ENCODE measurements at regions not wholly inside any gene's neighbourhood (a gene's known extent, or its start where the extent isn't known, plus 50 kb on each side); places are given as distances from the start of the nearest gene placed in this dataset.

DNA sequence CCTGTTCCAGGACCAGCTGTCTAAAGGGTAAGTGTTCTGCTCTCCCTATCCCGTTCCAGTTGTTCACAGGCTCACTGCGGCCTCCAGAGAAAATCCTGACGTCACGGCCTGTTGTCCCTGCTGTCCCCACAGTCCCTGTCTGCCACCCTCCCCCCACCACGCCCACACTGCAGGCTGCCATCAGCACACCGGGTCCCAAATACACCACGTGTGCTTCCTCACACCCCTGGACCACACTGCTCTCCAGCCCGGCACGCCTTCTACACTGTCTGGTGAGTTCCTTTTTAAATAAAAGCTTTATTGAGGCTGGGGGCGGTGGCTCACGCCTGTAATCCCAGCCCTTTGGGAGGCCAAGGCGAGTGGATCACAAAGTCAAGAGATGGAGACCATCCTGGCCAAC lies 88.3 kb upstream of the RUFY1 start:
- Histone ChIP-seq H3K79me2 (ENCODE audit: insufficient read depth, low read length) (no peaks in the 10 kb centered on the region), H3K9me3 (replicated peaks in 1 of 2; ENCODE audit: control insufficient read depth in 1 of 2, insufficient read depth in 1 of 2, low read length in 2 of 2) (peaks cover 0 to under 1% of the 10 kb centered on the region in 2 donors), H4K20me1 (ENCODE audit: insufficient read depth, low read length) (no peaks in the 10 kb centered on the region), H3K4me3 (replicated peaks in 1 of 3; ENCODE audit: low read depth in 2 of 3, low read length in 3 of 3) (no peak overlapping the region), H3K4me1 (ENCODE audit: control insufficient read depth in 1 of 2, insufficient read depth in 2 of 2, low read length in 2 of 2) (no peaks in the 10 kb centered on the region), H2AFZ (ENCODE audit: insufficient read depth, low read depth, low read length, poor library complexity, severe bottlenecking) (no peak overlapping the region), H3K36me3 (replicated peaks in 1 of 2; ENCODE audit: control insufficient read depth in 1 of 2, insufficient read depth in 2 of 2, low read length in 2 of 2) (no peaks in the 10 kb centered on the region), H3K27me3 (ENCODE audit: control insufficient read depth in 2 of 2, insufficient read depth in 2 of 2, low read length in 2 of 2) (no peaks in the 10 kb centered on the region), H3K27ac (ENCODE audit: low read depth in 1 of 2, low read length in 2 of 2) (no peak overlapping the region), H3K9ac (ENCODE audit: insufficient read depth, low read length, poor library complexity, severe bottlenecking) (no peak overlapping the region), H3K4me2 (replicated peaks; ENCODE audit: extremely low read depth, low read length, poor library complexity, severe bottlenecking) (no peak overlapping the region)
- 93% methylated on average over 4 of the region's 12 CpGs for WGBS (ENCODE audit: insufficient coverage)
- no peak overlapping the region for H3K4me3 Mint-ChIP-seq
- peak in 1 of 3 donors; percentile 0 for DNase-seq
- H3K27me3 Mint-ChIP-seq (ENCODE audit: low read depth in 3 of 3), result peaks cover 1 to 8% (median 3%) of the 10 kb centered on the region in 3 donors
- no peaks in the 10 kb centered on the region for H3K36me3 Mint-ChIP-seq
- TF ChIP-seq, protein P1, sequence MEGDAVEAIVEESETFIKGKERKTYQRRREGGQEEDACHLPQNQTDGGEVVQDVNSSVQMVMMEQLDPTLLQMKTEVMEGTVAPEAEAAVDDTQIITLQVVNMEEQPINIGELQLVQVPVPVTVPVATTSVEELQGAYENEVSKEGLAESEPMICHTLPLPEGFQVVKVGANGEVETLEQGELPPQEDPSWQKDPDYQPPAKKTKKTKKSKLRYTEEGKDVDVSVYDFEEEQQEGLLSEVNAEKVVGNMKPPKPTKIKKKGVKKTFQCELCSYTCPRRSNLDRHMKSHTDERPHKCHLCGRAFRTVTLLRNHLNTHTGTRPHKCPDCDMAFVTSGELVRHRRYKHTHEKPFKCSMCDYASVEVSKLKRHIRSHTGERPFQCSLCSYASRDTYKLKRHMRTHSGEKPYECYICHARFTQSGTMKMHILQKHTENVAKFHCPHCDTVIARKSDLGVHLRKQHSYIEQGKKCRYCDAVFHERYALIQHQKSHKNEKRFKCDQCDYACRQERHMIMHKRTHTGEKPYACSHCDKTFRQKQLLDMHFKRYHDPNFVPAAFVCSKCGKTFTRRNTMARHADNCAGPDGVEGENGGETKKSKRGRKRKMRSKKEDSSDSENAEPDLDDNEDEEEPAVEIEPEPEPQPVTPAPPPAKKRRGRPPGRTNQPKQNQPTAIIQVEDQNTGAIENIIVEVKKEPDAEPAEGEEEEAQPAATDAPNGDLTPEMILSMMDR (IDR thresholded peaks at IDR 0.05), result no peak
- H3K4me1 Mint-ChIP-seq, result no peaks in the 10 kb centered on the region
- intact Hi-C loops (cut with micrococcal nuclease), result no loop called here
- peaks cover 6 to 15% (median 9%) of the 10 kb centered on the region in 7 donors for H3K9me3 Mint-ChIP-seq
- no peak overlapping the region for H3K27ac Mint-ChIP-seq

DNA sequence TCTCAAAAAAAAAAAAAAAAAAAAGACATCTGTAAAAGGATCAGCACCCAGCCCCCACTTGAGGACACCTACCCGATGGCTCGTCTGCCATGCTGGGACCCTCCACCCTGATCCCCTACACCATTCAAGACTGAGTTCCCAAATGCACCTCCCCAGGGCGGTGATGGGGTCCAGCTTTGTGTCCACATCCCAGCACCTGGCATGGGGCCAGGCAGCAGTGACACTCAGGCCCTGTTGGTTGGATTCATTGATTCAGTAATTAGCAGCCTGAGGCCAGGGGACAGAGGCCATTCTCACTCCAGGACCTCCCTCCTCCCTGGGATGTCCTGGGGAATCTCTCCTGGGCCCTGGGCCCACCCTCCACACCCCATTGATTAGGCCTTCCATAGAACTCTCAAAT lies 88.8 kb upstream of the RUFY1 start:
- Histone ChIP-seq H3K9ac (ENCODE audit: insufficient read depth, low read length, poor library complexity, severe bottlenecking) (no peak overlapping the region), H3K79me2 (ENCODE audit: insufficient read depth, low read length) (no peaks in the 10 kb centered on the region), H3K9me3 (replicated peaks in 1 of 2; ENCODE audit: control insufficient read depth in 1 of 2, insufficient read depth in 1 of 2, low read length in 2 of 2) (peaks cover 0 to 2% of the 10 kb centered on the region in 2 donors), H3K36me3 (replicated peaks in 1 of 2; ENCODE audit: control insufficient read depth in 1 of 2, insufficient read depth in 2 of 2, low read length in 2 of 2) (no peaks in the 10 kb centered on the region), H3K27me3 (ENCODE audit: control insufficient read depth in 2 of 2, insufficient read depth in 2 of 2, low read length in 2 of 2) (no peaks in the 10 kb centered on the region), H2AFZ (ENCODE audit: insufficient read depth, low read depth, low read length, poor library complexity, severe bottlenecking) (no peak overlapping the region), H3K4me2 (replicated peaks; ENCODE audit: extremely low read depth, low read length, poor library complexity, severe bottlenecking) (no peak overlapping the region), H3K27ac (ENCODE audit: low read depth in 1 of 2, low read length in 2 of 2) (no peak overlapping the region), H4K20me1 (ENCODE audit: insufficient read depth, low read length) (no peaks in the 10 kb centered on the region), H3K4me1 (ENCODE audit: control insufficient read depth in 1 of 2, insufficient read depth in 2 of 2, low read length in 2 of 2) (no peaks in the 10 kb centered on the region), H3K4me3 (replicated peaks in 1 of 3; ENCODE audit: low read depth in 2 of 3, low read length in 3 of 3) (no peak overlapping the region)
- DNase-seq, result peak in 1 of 3 donors; percentile 0
- TF ChIP-seq, protein P1 (IDR thresholded peaks at IDR 0.05), result no peak
- Mint-ChIP-seq H3K27me3 (ENCODE audit: low read depth in 3 of 3) (peaks cover 1 to 8% (median 3%) of the 10 kb centered on the region in 3 donors), H3K27ac (no peak overlapping the region), H3K36me3 (no peaks in the 10 kb centered on the region), H3K9me3 (peaks cover 6 to 16% (median 10%) of the 10 kb centered on the region in 7 donors), H3K4me3 (no peak overlapping the region), H3K4me1 (no peaks in the 10 kb centered on the region)
- WGBS (ENCODE audit: insufficient coverage), result 80% methylated on average over 3 of the region's 3 CpGs
- intact Hi-C loops (cut with micrococcal nuclease), result no loop called here

Data from CD14-positive monocyte (primary cell).